BLaER1 treated with 17β-estradiol and CSF1 and Interleukin-3, amounts not matched to agents 10 nM and 100 nM (cell line): ENCODE measurements at regions not wholly inside any gene's neighbourhood (a gene's known extent, or its start where the extent isn't known, plus 50 kb on each side); places are given as distances from the start of the nearest gene placed in this dataset.

Experiments used
- H3K27ac ChIP-seq, 11 experiments: shearing (Covaris generic); formaldehyde crosslinking; 2 replicates each; pipeline ENCODE4 v1.8.1; 2022
- H3K27me3 ChIP-seq, 11 experiments: shearing (Covaris generic); formaldehyde crosslinking; 2 replicates each; pipeline ENCODE4 v1.8.1; 2022
- H3K36me3 ChIP-seq, 11 experiments: shearing (Covaris generic); formaldehyde crosslinking; 2 replicates each; pipeline ENCODE4 v1.8.1; 2022
- H3K4me1 ChIP-seq, 10 experiments: shearing (Covaris generic); formaldehyde crosslinking; 2 replicates each; pipeline ENCODE4 v1.8.1; 2022
- H3K4me2 ChIP-seq, 11 experiments: shearing (Covaris generic); formaldehyde crosslinking; 2 replicates each; pipeline ENCODE4 v1.8.1; 2022
- H3K4me3 ChIP-seq, 10 experiments: shearing (Covaris generic); formaldehyde crosslinking; 2 replicates each; pipeline ENCODE4 v1.8.1; 2022
- H3K9ac ChIP-seq, 11 experiments: shearing (Covaris generic); formaldehyde crosslinking; 2 replicates each; pipeline ENCODE4 v1.8.1; 2022
- H3K9me3 ChIP-seq, 11 experiments: shearing (Covaris generic); formaldehyde crosslinking; replicated peaks in 1 of 11; 2 replicates each; pipeline ENCODE4 v1.8.1; 2022
- H4K20me1 ChIP-seq, 11 experiments: shearing (Covaris generic); formaldehyde crosslinking; 2 replicates each; pipeline ENCODE4 v1.8.1; 2022
- Cebpa-rat ChIP-seq, 11 experiments: shearing (Covaris generic); IDR thresholded peaks; 2 replicates each; pipeline ENCODE4 v1.8.1; 2022

DNA sequence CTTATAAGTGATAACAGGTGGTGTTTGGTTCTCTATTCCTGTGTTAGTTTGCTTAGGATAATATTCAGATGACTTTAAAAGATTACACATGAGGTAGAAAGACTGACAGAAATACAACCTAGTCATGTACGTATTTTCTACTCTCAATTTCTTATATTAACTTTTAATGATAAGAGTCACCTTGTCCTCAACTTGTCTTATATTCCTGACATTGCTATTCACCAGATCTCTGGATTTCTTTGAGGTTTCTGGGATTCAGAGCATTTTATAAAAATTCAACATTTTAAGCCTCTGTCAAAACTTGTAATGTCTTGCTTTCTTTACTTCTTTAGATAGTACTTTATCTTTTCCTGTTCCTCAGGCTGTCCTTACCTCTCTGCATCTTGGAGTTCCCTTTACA is 234.2 kb downstream of the TBX15 start:
- Histone ChIP-seq H3K9me3 (no peaks in the 10 kb centered on the region), H4K20me1 (no peaks in the 10 kb centered on the region), H3K27me3 (no peaks in the 10 kb centered on the region), H3K4me2 (no peak overlapping the region), H3K9ac (no peak overlapping the region), H3K27ac (no peak overlapping the region), H3K4me3 (no peak overlapping the region), H3K36me3 (no peaks in the 10 kb centered on the region), H3K4me1 (no peaks in the 10 kb centered on the region)
- no peak for TF ChIP-seq Cebpa-rat (IDR thresholded peaks at IDR 0.05)

GRCh38 chr1:118751166-118751565 is 237.0 kb downstream of the TBX15 start:
- no peak overlapping the region for H3K4me3 ChIP-seq
- no peak overlapping the region for H3K4me2 ChIP-seq
- H3K27ac ChIP-seq, result no peak overlapping the region
- no peak for TF ChIP-seq Cebpa-rat (IDR thresholded peaks at IDR 0.05)
- H3K36me3 ChIP-seq, result no peaks in the 10 kb centered on the region
- H3K4me1 ChIP-seq, result no peaks in the 10 kb centered on the region
- H3K27me3 ChIP-seq, result no peaks in the 10 kb centered on the region
- H4K20me1 ChIP-seq, result no peaks in the 10 kb centered on the region
- H3K9ac ChIP-seq, result no peak overlapping the region
- H3K9me3 ChIP-seq, result no peaks in the 10 kb centered on the region; a peak in 1 of 22 replicates

GRCh38 chr1:118744420-118744819 is 243.7 kb downstream of the TBX15 start:
- H3K9me3 ChIP-seq, result no peaks in the 10 kb centered on the region; a peak in 1 of 22 replicates
- H3K4me2 ChIP-seq, result no peak overlapping the region
- H3K4me1 ChIP-seq, result no peaks in the 10 kb centered on the region
- TF ChIP-seq Cebpa-rat (IDR thresholded peaks at IDR 0.05), result no peak
- H4K20me1 ChIP-seq, result no peaks in the 10 kb centered on the region
- H3K27ac ChIP-seq, result no peak overlapping the region
- H3K36me3 ChIP-seq, result no peaks in the 10 kb centered on the region
- no peak overlapping the region for H3K4me3 ChIP-seq
- H3K9ac ChIP-seq, result no peak overlapping the region
- no peaks in the 10 kb centered on the region for H3K27me3 ChIP-seq

- Histone ChIP-seq H3K27me3 (no peaks in the 10 kb centered on the region), H3K4me3 (no peak overlapping the region), H3K36me3 (no peaks in the 10 kb centered on the region), H3K4me2 (no peak overlapping the region), H3K27ac (no peak overlapping the region), H3K9me3 (no peaks in the 10 kb centered on the region), H4K20me1 (no peaks in the 10 kb centered on the region), H3K4me1 (no peaks in the 10 kb centered on the region), H3K9ac (no peak overlapping the region)
- TF ChIP-seq Cebpa-rat (IDR thresholded peaks at IDR 0.05), result no peak
Observed at GRCh38 chr1:118739501-118739900, 248.6 kb downstream of the TBX15 start.

- H3K4me1 ChIP-seq, result no peaks in the 10 kb centered on the region
- H4K20me1 ChIP-seq, result no peaks in the 10 kb centered on the region
- H3K27me3 ChIP-seq, result no peaks in the 10 kb centered on the region
- no peak overlapping the region for H3K27ac ChIP-seq
- no peaks in the 10 kb centered on the region for H3K36me3 ChIP-seq
- TF ChIP-seq Cebpa-rat (IDR thresholded peaks at IDR 0.05), result no peak
- no peak overlapping the region for H3K9ac ChIP-seq
- no peak overlapping the region for H3K4me3 ChIP-seq
- no peak overlapping the region for H3K4me2 ChIP-seq
- H3K9me3 ChIP-seq, result no peaks in the 10 kb centered on the region
Observed at GRCh38 chr1:118736322-118736721, 251.8 kb downstream of the TBX15 start.

DNA sequence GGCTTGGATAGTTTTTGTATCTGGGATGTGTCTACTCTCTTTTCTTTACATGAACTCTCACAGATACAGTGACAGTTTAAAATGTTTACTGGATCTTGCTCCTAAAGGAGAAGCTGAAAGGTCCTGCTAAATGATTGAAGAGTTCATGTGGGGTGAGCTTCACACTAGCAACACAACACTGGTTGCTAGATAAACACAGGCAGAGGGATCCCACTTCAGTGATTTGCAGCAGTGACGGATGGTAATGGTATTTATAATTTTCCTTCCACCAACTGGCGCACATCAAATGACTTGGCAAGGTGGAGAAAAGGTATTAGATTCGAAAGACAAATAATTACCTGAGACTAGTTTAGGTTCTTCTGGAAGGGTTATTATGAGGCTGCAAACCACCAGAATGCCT is 270.2 kb downstream of the TBX15 start:
- no peak for TF ChIP-seq Cebpa-rat (IDR thresholded peaks at IDR 0.05)
- Histone ChIP-seq H3K9ac (no peak overlapping the region), H3K27me3 (no peaks in the 10 kb centered on the region), H3K27ac (no peak overlapping the region), H3K4me1 (no peaks in the 10 kb centered on the region), H3K4me2 (no peak overlapping the region), H4K20me1 (no peaks in the 10 kb centered on the region), H3K9me3 (no peaks in the 10 kb centered on the region), H3K36me3 (no peaks in the 10 kb centered on the region), H3K4me3 (no peak overlapping the region)

DNA sequence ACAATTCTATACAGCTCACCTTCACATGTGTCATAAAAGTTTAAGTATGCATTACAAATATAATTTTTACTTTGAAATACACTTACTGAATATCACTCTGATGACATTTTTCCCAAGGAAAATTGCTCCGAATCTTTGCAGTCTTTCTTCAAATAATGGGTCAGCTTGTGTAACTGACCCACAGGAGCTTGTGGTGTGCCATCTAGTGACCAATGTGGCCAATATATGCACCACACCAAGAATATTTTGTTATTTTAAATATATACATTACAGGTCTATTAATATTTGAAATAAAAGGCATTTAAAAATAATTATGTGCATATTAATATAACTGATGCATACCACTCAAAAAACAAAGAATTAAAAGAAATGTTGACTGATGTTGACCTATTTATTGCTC is 271.4 kb downstream of the TBX15 start:
- no peak for TF ChIP-seq Cebpa-rat (IDR thresholded peaks at IDR 0.05)
- H3K4me2 ChIP-seq, result no peak overlapping the region
- H3K9me3 ChIP-seq, result no peaks in the 10 kb centered on the region
- H3K36me3 ChIP-seq, result no peaks in the 10 kb centered on the region
- no peak overlapping the region for H3K27ac ChIP-seq
- H3K4me1 ChIP-seq, result no peaks in the 10 kb centered on the region
- no peaks in the 10 kb centered on the region for H4K20me1 ChIP-seq
- no peaks in the 10 kb centered on the region for H3K27me3 ChIP-seq
- H3K9ac ChIP-seq, result no peak overlapping the region
- H3K4me3 ChIP-seq, result no peak overlapping the region

GRCh38 chr1:118711356-118711755 is 276.8 kb downstream of the TBX15 start:
- Histone ChIP-seq H4K20me1 (no peaks in the 10 kb centered on the region), H3K4me1 (no peaks in the 10 kb centered on the region), H3K9me3 (no peaks in the 10 kb centered on the region), H3K4me3 (no peak overlapping the region), H3K4me2 (no peak overlapping the region), H3K27me3 (no peaks in the 10 kb centered on the region), H3K27ac (no peak overlapping the region), H3K36me3 (no peaks in the 10 kb centered on the region), H3K9ac (no peak overlapping the region)
- no peak for TF ChIP-seq Cebpa-rat (IDR thresholded peaks at IDR 0.05)

DNA sequence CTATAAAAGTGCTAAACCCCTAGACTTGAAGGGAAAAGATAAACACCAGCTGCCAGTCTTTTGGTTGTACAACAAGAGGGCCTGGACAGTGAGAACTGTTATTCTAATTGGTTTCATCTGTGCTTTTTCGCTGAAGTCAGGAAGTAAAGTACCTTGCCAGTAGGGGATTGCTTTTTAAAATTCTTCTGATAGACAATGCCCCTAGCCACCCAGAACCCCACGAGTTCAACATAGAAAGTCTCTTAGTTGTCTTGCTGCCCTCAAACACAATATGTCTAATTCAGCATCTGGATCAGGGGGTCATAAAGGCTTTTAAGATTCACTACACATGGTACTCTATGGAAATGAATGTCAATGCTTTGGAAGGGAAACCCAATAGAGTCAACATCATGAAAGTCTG is 289.2 kb downstream of the TBX15 start:
- Histone ChIP-seq H3K9ac (no peak overlapping the region), H3K4me3 (no peak overlapping the region), H3K9me3 (peaks cover 0 to 6% (median 0%) of the 10 kb centered on the region in 11 experiments; a peak in 1 of 22 replicates), H3K27ac (no peak overlapping the region), H3K27me3 (no peaks in the 10 kb centered on the region), H4K20me1 (no peaks in the 10 kb centered on the region), H3K36me3 (no peaks in the 10 kb centered on the region), H3K4me2 (no peak overlapping the region), H3K4me1 (no peaks in the 10 kb centered on the region)
- no peak for TF ChIP-seq Cebpa-rat (IDR thresholded peaks at IDR 0.05)

DNA sequence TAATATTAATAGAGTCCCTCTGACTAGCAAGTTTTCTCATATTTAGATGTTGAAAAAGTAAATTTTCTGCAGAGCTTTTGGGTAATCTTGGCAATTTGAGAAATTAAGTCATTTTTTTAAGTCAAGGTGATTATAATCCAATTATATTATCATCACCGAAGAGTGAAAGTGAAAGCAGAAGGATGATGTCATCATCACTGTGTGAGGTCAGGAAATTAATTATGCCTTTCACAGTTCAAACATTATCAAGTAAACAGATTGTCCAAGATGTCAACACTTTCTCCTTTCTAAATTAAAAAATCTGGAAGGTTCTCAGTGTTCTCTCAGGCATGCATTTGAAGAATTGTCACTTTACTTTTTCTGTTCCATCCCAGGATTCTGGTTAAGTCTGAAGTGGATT is 296.0 kb downstream of the TBX15 start:
- H3K27ac ChIP-seq, result no peak overlapping the region
- peaks cover 0 to 6% (median 0%) of the 10 kb centered on the region in 11 experiments; a peak in 1 of 22 replicates for H3K9me3 ChIP-seq
- H3K36me3 ChIP-seq, result no peaks in the 10 kb centered on the region
- no peaks in the 10 kb centered on the region for H4K20me1 ChIP-seq
- H3K9ac ChIP-seq, result no peak overlapping the region
- no peaks in the 10 kb centered on the region for H3K27me3 ChIP-seq
- H3K4me1 ChIP-seq, result no peaks in the 10 kb centered on the region
- no peak overlapping the region for H3K4me3 ChIP-seq
- no peak for TF ChIP-seq Cebpa-rat (IDR thresholded peaks at IDR 0.05)
- no peak overlapping the region for H3K4me2 ChIP-seq

GRCh38 chr1:118688891-118689290 is 299.3 kb downstream of the TBX15 start:
- Histone ChIP-seq H3K4me3 (no peak overlapping the region), H3K36me3 (no peaks in the 10 kb centered on the region), H3K9ac (no peak overlapping the region), H3K27ac (no peak overlapping the region), H3K4me2 (no peak overlapping the region), H3K9me3 (no peaks in the 10 kb centered on the region), H3K27me3 (no peaks in the 10 kb centered on the region), H4K20me1 (no peaks in the 10 kb centered on the region), H3K4me1 (no peaks in the 10 kb centered on the region)
- no peak for TF ChIP-seq Cebpa-rat (IDR thresholded peaks at IDR 0.05)
